K562 (cell line): ENCODE measurements at regions not wholly inside any gene's neighbourhood (a gene's known extent, or its start where the extent isn't known, plus 50 kb on each side); places are given as distances from the start of the nearest gene placed in this dataset.

Source experiments
- C11orf30 ChIP-seq: fragments of 450-650 bp; IDR thresholded peaks from 2 replicates; pipeline ENCODE4 v1.6.1; 2016; ENCODE audit warnings: low read depth, mild to moderate bottlenecking
- FOXK2 ChIP-seq, 2 experiments: fragments of 450-650 bp; IDR thresholded peaks in 1 of 2; conservative IDR thresholded peaks in 1 of 2; 2 replicates each; pipeline ENCODE4 v1.6.1; 2016; ENCODE audit warnings: low read depth in 2 of 2, mild to moderate bottlenecking in 1 of 2
- GTF2E2 ChIP-seq: fragments of 200-800 bp; sonication (Bioruptor generic); IDR thresholded peaks from 2 replicates; pipeline ENCODE4 v1.6.1; 2016; ENCODE audit warnings: missing genetic modification characterization, missing compliant biosample characterization
- KAT2B ChIP-seq: IDR thresholded peaks from one replicate; pipeline ENCODE4 v1.6.1; 2012; ENCODE audit warnings: low read depth, mild to moderate bottlenecking, control low read depth, inconsistent platforms, low read length, moderate library complexity
- KLF1 ChIP-seq: fragments of 450-650 bp; IDR thresholded peaks from 2 replicates; pipeline ENCODE4 v1.6.1; 2016; ENCODE audit warnings: missing genetic modification characterization, missing compliant biosample characterization
- KLF6 ChIP-seq: fragments of 250-450 bp; sonication (Bioruptor Pico); IDR thresholded peaks from 2 replicates; pipeline ENCODE4 v1.4.0; 2020; ENCODE audit warnings: mild to moderate bottlenecking, moderate library complexity, borderline replicate concordance
- MAFK ChIP-seq: IDR thresholded peaks from 2 replicates; pipeline ENCODE4 v1.6.1; 2011; ENCODE audit warnings: low read length, improper control_type of control experiment
- POLR3A ChIP-seq: IDR thresholded peaks from 2 replicates; pipeline ENCODE4 v1.6.1; 2011; ENCODE audit warnings: borderline replicate concordance, mild to moderate bottlenecking, moderate library complexity; ENCODE audit not compliant: insufficient read length, insufficient read depth; ENCODE audit errors: extremely low read depth
- SMAD1 ChIP-seq: fragments of 150-350 bp; IDR thresholded peaks from 2 replicates; pipeline ENCODE4 v1.6.1; 2014; ENCODE audit warnings: low read length, low read depth; ENCODE audit not compliant: partially characterized antibody
- TRIM28 ChIP-seq: fragments of 450-650 bp; IDR thresholded peaks from 2 replicates; pipeline ENCODE4 v1.6.1; 2017
- ZNF384 ChIP-seq: IDR thresholded peaks from 2 replicates; pipeline ENCODE4 v1.6.1; 2012; ENCODE audit warnings: low read depth, low read length, improper control_type of control experiment
- ZNF436 ChIP-seq: fragments of 250-450, 450-650 bp; sonication (Bioruptor Pico); formaldehyde crosslinking; IDR thresholded peaks from 2 replicates; pipeline ENCODE4 v1.7.0; 2020; ENCODE audit warnings: mild to moderate bottlenecking
- TF ChIP-seq, protein P1 (sequence below): fragments of 450-650 bp; formaldehyde crosslinking; IDR thresholded peaks from 2 replicates; pipeline ENCODE4 v1.4.0; 2022; ENCODE audit warnings: mild to moderate bottlenecking, moderate library complexity

DNA sequence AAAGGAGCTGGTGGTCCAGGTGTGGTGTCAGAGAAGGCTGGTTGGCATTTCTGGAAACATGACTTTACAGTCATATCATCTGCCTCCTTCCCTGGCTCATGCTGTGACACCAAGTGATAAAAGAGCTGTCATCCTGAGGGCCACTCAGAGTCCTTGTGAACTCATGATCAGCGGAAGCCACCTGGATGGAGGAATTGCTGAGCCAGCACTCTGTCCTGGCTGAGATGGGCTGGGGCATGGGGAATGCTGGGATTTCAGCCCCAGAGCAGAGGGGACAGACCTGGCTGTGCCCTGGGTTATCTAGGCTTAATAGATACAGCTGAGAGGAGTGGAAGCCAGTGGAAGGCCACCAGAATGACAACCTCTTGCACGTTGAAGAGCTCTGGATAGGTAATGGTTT is 214.3 kb downstream of the DHX35 start (continued):
- TF ChIP-seq, protein P1, sequence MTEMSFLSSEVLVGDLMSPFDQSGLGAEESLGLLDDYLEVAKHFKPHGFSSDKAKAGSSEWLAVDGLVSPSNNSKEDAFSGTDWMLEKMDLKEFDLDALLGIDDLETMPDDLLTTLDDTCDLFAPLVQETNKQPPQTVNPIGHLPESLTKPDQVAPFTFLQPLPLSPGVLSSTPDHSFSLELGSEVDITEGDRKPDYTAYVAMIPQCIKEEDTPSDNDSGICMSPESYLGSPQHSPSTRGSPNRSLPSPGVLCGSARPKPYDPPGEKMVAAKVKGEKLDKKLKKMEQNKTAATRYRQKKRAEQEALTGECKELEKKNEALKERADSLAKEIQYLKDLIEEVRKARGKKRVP, result no peak
- TF ChIP-seq FOXK2 (conservative IDR thresholded peaks at IDR 0.05 in 1 of 2, IDR thresholded peaks at IDR 0.05 in 1 of 2; ENCODE audit: low read depth in 2 of 2), result no peak
- TF ChIP-seq KAT2B, result no peak
- TF ChIP-seq MAFK, result peak; percentile 42; the same call in 1 of the 2 replicates
- TF ChIP-seq POLR3A, result no peak
- TF ChIP-seq ZNF384, result no peak
- TF ChIP-seq SMAD1, result no peak
- peak; percentile 65 for TF ChIP-seq C11orf30
- TF ChIP-seq TRIM28, result no peak
- no peak for TF ChIP-seq KLF6 (CRISPR knock-in tag)
- no peak for TF ChIP-seq KLF1 (tag)
- no peak for TF ChIP-seq GTF2E2 (tag)
- no peak for TF ChIP-seq ZNF436 (CRISPR knock-in tag)
